A673 (cell line): ENCODE measurements at regions not wholly inside any gene's neighbourhood (a gene's known extent, or its start where the extent isn't known, plus 50 kb on each side); places are given as distances from the start of the nearest gene placed in this dataset.

Experiments
- BruUV-seq: library from RNA; stranded (reverse); fragments of 400-500 nt; replicated peaks from 2 replicates; lab custom pipeline; 2021; lab: Mats Ljungman, UMichigan
- CTCF ChIA-PET: fragments of 300-600 bp; sonication (Branson Sonifier 250); formaldehyde crosslinking; loops from one replicate; lab custom pipeline; 2022; ENCODE audit warnings: antibody characterized with exemption; lab: Charles Lee
- POLR2A ChIA-PET: fragments of 300-600 bp; sonication (Branson Sonifier 250); formaldehyde crosslinking; loops from one replicate; lab custom pipeline; 2022; ENCODE audit warnings: antibody characterized with exemption; ENCODE audit not compliant: low non-redundant PET; lab: Charles Lee
- DNase-seq: peaks from one replicate; pipeline ENCODE4 v3.0.0-alpha.2; 2015; ENCODE audit warnings: low spot score
- H3K27ac ChIP-seq: fragments of 200-600 bp; sonication (generic); 2 replicates; pipeline ENCODE4 v1.5.1; 2016; ENCODE audit warnings: mixed run types, low read depth, mild to moderate bottlenecking, mixed read lengths, antibody characterized with exemption, low read length; ENCODE audit not compliant: poor library complexity, severe bottlenecking
- H3K27me3 ChIP-seq: fragments of 200-600 bp; sonication (generic); replicated peaks from 2 replicates; pipeline ENCODE4 v1.6.1; 2017; ENCODE audit warnings: mixed run types, low read depth, mild to moderate bottlenecking, mixed read lengths, antibody characterized with exemption, low read length; ENCODE audit not compliant: insufficient read depth, poor library complexity
- H3K36me3 ChIP-seq: fragments of 200-600 bp; sonication (generic); 2 replicates; pipeline ENCODE4 v1.6.1; 2016; ENCODE audit warnings: mixed run types, mild to moderate bottlenecking, mixed read lengths, antibody characterized with exemption, low read length; ENCODE audit not compliant: insufficient read depth, poor library complexity, severe bottlenecking
- H3K4me1 ChIP-seq: fragments of 200-600 bp; sonication (generic); 2 replicates; pipeline ENCODE4 v1.6.1; 2017; ENCODE audit warnings: mixed run types, mild to moderate bottlenecking, mixed read lengths, antibody characterized with exemption, low read length; ENCODE audit not compliant: insufficient read depth, poor library complexity, severe bottlenecking
- H3K4me3 ChIP-seq: fragments of 200-600 bp; sonication (generic); 2 replicates; pipeline ENCODE4 v1.5.1; 2016; ENCODE audit warnings: low read depth, mixed run types, mild to moderate bottlenecking, mixed read lengths, low read length; ENCODE audit not compliant: poor library complexity, severe bottlenecking
- H3K9me3 ChIP-seq: fragments of 200-600 bp; sonication (generic); 2 replicates; pipeline ENCODE4 v1.6.1; 2016; ENCODE audit warnings: mixed run types, low read depth, mild to moderate bottlenecking, mixed read lengths, antibody characterized with exemption, low read length; ENCODE audit not compliant: poor library complexity, severe bottlenecking
- EZH2 ChIP-seq: fragments of 200-600 bp; sonication (generic); IDR thresholded peaks from 2 replicates; pipeline ENCODE4 v1.6.1; 2017; ENCODE audit warnings: borderline replicate concordance, low read depth, mild to moderate bottlenecking, mixed read lengths, antibody characterized with exemption, low read length; ENCODE audit not compliant: poor library complexity, severe bottlenecking
- intact Hi-C: fragments of 100-400 bp; cut with micrococcal nuclease; formaldehyde crosslinking; loops from one replicate; pipeline ENCODE4 v1.10.0; 2022; ENCODE audit not compliant: unreplicated experiment
- TF ChIP-seq, protein P1 (sequence below): fragments of 300-800, 200-600 bp; sonication (generic); conservative IDR thresholded peaks from 2 replicates; pipeline ENCODE4 v1.5.1; 2017; ENCODE audit warnings: low read depth, mild to moderate bottlenecking, antibody characterized with exemption, low read length, moderate library complexity, mixed read lengths

DNA sequence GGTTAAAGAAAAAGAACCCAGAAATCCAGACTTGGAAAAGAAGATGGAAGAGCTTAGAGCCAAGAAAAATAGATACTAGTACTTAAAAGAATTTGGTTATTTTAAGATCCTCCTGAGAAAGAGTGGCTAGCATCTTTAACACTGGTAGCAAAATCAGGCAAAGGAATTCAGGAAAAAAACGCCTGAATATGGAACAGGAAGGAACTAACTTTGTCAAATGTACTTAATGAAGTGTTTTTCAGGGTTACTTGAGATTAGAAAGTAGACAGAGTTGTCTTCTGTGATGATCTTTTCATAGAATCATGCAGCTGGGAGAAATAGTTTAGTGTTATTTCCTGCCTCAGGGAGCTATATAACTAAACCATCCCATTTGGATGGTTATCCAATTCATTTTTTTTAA is 50.8 kb upstream of the SASH1 start:
- H3K4me3 ChIP-seq: no peak overlapping the region
- CTCF ChIA-PET: no interaction called here

More for the DNA sequence above, 50.8 kb upstream of the SASH1 start:
- Histone ChIP-seq H3K9me3 (no peaks in the 10 kb centered on the region), H3K27ac (no peak overlapping the region), H3K4me1 (no peaks in the 10 kb centered on the region), H3K27me3 (no peaks in the 10 kb centered on the region), H3K36me3 (no peaks in the 10 kb centered on the region)
- intact Hi-C loops: no loop called here
- DNase-seq: peak; percentile 10
- no TSS peak for BruUV-seq
- TF ChIP-seq EZH2: no peak
- TF ChIP-seq, protein P1, sequence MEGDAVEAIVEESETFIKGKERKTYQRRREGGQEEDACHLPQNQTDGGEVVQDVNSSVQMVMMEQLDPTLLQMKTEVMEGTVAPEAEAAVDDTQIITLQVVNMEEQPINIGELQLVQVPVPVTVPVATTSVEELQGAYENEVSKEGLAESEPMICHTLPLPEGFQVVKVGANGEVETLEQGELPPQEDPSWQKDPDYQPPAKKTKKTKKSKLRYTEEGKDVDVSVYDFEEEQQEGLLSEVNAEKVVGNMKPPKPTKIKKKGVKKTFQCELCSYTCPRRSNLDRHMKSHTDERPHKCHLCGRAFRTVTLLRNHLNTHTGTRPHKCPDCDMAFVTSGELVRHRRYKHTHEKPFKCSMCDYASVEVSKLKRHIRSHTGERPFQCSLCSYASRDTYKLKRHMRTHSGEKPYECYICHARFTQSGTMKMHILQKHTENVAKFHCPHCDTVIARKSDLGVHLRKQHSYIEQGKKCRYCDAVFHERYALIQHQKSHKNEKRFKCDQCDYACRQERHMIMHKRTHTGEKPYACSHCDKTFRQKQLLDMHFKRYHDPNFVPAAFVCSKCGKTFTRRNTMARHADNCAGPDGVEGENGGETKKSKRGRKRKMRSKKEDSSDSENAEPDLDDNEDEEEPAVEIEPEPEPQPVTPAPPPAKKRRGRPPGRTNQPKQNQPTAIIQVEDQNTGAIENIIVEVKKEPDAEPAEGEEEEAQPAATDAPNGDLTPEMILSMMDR: no peak
- POLR2A ChIA-PET: no interaction called here
